Activated CD4-positive, alpha-beta T cell treated with anti-CD3 and anti-CD28 coated beads for 36 hours (primary cell): ENCODE measurements at regions not wholly inside any gene's neighbourhood (a gene's known extent, or its start where the extent isn't known, plus 50 kb on each side); places are given as distances from the start of the nearest gene placed in this dataset.

ENCODE experiments used
- ATAC-seq: fragments of 200-7000 bp; cut with Tn5 transposase; one replicate; pipeline ENCODE4 v1.10.0; 2021; ENCODE audit warnings: mild to moderate bottlenecking, moderate library complexity
- CTCF ChIA-PET: fragments of 350-600 bp; sonication (Branson Sonifier 250); formaldehyde crosslinking; loops from one replicate; lab custom pipeline; 2021; ENCODE audit warnings: antibody characterized with exemption; lab: Charles Lee
- POLR2A ChIA-PET: fragments of 350-600 bp; sonication (Branson Sonifier 250); formaldehyde crosslinking; loops from one replicate; lab custom pipeline; 2021; ENCODE audit warnings: antibody characterized with exemption, inconsistent platforms; lab: Charles Lee
- DNase-seq: peaks from one replicate; pipeline ENCODE4 v3.0.0-alpha.2; 2020
- H3K27ac Mint-ChIP-seq: one replicate; pipeline ENCODE4 v1.8.0; 2021; ENCODE audit warnings: mixed read lengths
- H3K27me3 Mint-ChIP-seq: one replicate; pipeline ENCODE4 v1.8.0; 2021; ENCODE audit warnings: mixed read lengths
- H3K36me3 Mint-ChIP-seq: one replicate; pipeline ENCODE4 v1.8.0; 2021; ENCODE audit warnings: low read depth, mixed read lengths
- H3K4me1 Mint-ChIP-seq: one replicate; pipeline ENCODE4 v1.8.0; 2021; ENCODE audit warnings: mixed read lengths
- H3K4me3 Mint-ChIP-seq: one replicate; pipeline ENCODE4 v1.8.0; 2021; ENCODE audit warnings: mild to moderate bottlenecking, moderate library complexity, mixed read lengths
- H3K9me3 Mint-ChIP-seq: one replicate; pipeline ENCODE4 v1.8.0; 2021; ENCODE audit warnings: low read depth, mixed read lengths
- intact Hi-C, 2 experiments: fragments of 100-400 bp; cut with DNase I in 1 of 2; cut with micrococcal nuclease in 1 of 2; formaldehyde crosslinking; loops; one replicate each; pipeline versions ENCODE4 v1.14.2 to v1.15.1; 2022 to 2024; cut with DNase I, micrococcal nuclease

DNA sequence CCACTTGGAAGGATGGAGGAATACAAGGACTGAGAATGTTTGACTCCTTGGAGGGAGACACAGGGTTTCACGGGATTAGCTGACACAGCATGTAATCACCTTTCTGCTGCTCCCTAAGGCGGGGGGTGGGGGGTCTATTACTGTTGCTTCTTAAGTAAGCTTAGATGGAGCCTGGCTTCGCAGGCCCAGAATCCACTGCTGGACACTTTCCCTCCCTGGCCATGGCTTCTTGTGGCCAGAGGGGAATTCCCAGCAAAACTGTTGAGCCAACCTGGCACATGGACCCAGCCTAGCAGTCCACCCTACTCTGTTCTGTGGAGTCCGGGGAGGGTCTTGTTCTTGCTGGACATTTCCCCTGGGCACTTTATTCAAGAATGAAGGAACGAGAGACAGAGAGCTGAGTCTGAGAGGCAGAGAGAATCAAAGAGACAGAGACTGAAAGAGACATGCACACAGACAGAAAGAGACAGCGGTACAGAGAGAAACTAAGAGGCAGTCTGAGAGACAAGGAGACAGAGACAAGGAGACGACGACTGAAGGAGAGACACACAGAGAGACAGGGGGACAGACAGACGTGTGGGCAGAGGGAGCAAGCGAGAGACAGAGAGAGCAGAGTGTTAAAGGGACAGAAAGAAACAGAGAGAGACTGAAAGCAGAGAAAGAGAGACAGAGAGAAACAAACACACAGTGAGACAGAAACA, 55.6 kb upstream of the DLG1 start:
- DNase-seq: no peak
- Mint-ChIP-seq H3K4me3 (no peak overlapping the region), H3K9me3 (peaks cover 2% of the 10 kb centered on the region), H3K4me1 (no peaks in the 10 kb centered on the region), H3K36me3 (no peaks in the 10 kb centered on the region), H3K27me3 (peaks cover 7% of the 10 kb centered on the region), H3K27ac (no peak overlapping the region)
- CTCF ChIA-PET: no interaction called here
- POLR2A ChIA-PET: no interaction called here
- intact Hi-C loops: no loop called here
- ATAC-seq: no peak

DNA sequence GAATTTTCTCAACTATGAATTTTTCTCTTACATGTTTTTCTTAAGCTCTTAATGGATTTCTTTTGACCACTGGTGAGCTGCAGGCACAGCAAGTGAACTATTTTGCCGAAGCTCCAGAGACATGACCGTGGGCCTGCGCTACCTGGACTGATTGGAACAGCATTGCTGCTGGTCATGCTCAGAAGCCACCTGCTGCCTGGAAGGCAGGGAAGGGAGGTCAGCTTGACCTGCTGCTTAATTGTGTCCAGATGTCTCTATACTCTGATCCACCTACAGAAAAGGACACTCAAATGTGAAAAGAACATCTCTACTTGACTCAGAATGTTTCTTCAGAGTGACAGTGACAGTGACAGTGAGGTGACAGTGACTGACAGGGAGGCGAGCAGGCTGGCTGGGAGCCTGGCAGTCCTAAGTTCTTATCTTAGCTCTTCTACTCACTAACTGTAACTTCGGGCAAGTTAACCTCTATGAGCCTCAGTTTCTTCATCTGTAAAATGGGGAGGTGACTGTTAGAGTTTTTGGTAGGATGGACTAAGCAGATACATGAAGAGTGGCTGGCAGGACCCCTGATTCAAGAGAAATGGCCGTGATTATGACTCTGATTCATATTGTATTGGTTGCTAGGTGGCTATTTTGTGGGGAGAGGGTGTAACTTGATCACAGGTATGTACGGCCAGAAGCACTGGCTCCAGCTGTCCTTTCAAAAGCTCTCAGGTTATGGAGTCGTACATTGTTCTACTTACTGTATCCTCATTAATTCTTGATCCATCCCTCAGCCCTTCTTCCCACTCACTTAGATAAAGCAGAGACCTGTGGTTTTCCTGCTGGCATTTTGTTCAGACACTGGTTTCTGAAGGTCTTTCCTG, 54.8 kb upstream of the DLG1 start:
- intact Hi-C loops: no loop called here
- no peak overlapping the region for H3K4me3 Mint-ChIP-seq
- ATAC-seq (no peak), DNase-seq (no peak)
- H3K36me3 Mint-ChIP-seq: no peaks in the 10 kb centered on the region
- no peaks in the 10 kb centered on the region for H3K9me3 Mint-ChIP-seq
- ChIA-PET POLR2A (no interaction called here), CTCF (no interaction called here)
- no peak overlapping the region for H3K27ac Mint-ChIP-seq
- H3K27me3 Mint-ChIP-seq: peaks cover 7% of the 10 kb centered on the region
- H3K4me1 Mint-ChIP-seq: no peaks in the 10 kb centered on the region

DNA sequence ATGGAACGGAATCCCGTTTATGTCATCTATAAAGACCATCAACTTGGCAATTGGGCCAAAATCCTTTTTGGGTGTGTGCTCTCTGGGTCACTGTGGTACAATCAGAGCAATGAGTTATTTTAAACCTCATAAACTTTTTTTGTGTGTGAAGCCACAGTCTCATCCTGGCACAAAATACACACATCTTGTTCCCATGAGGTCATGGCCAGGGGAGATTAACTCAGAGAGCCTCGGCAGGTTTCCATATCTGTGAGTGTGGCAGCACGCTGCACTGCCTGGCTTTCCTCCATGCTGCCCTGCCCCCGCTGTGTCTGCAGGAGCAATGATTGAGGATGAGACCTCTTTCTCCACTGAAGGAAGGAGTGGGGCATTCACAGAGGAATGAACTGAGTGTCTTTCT, 54.0 kb upstream of the DLG1 start:
- ATAC-seq: no peak
- no peak for DNase-seq
- ChIA-PET POLR2A (no interaction called here), CTCF (no interaction called here)
- intact Hi-C loops: no loop called here
- H3K4me1 Mint-ChIP-seq: no peaks in the 10 kb centered on the region
- H3K36me3 Mint-ChIP-seq: no peaks in the 10 kb centered on the region
- no peak overlapping the region for H3K27ac Mint-ChIP-seq
- H3K27me3 Mint-ChIP-seq: peaks cover 7% of the 10 kb centered on the region
- no peaks in the 10 kb centered on the region for H3K9me3 Mint-ChIP-seq
- no peak overlapping the region for H3K4me3 Mint-ChIP-seq

DNA sequence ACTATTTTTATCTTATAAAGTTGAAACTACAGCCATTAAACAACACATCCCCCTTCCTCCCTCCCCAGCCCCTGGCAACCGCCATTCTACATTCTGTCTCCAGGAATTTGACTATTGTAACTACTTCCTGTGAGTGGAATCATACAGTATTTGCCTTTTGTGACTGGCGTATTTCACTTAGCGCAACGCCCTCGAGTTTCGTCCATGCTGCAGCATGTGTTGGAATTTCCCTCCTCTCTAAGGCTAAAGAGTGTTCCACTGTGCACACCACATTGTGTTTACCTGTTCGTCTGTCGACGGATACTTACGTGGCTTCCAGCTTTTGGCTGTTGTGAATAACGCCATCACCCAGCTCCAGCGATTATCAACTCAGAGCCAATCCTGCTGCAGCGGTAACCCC, 52.0 kb upstream of the DLG1 start:
- Mint-ChIP-seq H3K36me3 (no peaks in the 10 kb centered on the region), H3K27ac (no peak overlapping the region), H3K27me3 (peaks cover 6% of the 10 kb centered on the region), H3K9me3 (no peaks in the 10 kb centered on the region), H3K4me1 (no peaks in the 10 kb centered on the region), H3K4me3 (no peak overlapping the region)
- DNase-seq (no peak), ATAC-seq (no peak)
- intact Hi-C loops: no loop called here
- POLR2A ChIA-PET: no interaction called here
- CTCF ChIA-PET: no interaction called here

DNA sequence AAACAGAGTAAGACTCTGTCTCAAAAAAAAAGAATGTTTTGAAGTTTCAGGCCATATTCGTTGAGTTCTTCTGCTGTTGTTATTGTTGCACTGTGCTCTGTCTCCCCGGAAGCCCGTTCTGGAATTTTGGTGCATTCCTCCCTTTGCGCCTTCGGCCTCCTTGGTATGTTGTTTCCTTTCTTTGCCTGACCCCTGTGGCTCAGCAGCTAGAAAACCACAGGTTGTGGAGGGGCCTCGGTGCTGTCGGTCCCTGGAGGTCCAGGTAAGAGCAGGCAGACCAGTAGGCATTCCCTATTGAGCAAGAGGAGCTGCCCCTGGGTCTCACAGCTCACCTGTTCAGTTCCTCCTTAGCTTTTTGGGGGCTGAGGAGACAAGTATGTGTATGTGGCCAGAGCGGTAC, 51.0 kb upstream of the DLG1 start:
- ATAC-seq (no peak), DNase-seq (no peak)
- Mint-ChIP-seq H3K27me3 (peaks cover 4% of the 10 kb centered on the region), H3K4me1 (no peaks in the 10 kb centered on the region), H3K36me3 (no peaks in the 10 kb centered on the region), H3K4me3 (no peak overlapping the region), H3K9me3 (no peaks in the 10 kb centered on the region), H3K27ac (no peak overlapping the region)
- ChIA-PET CTCF (no interaction called here), POLR2A (no interaction called here)
- intact Hi-C loops: no loop called here
